ENCODE measurements at regions not wholly inside any gene's neighbourhood (a gene's known extent, or its start where the extent isn't known, plus 50 kb on each side); places are given as distances from the start of the nearest gene placed in this dataset.

DNA sequence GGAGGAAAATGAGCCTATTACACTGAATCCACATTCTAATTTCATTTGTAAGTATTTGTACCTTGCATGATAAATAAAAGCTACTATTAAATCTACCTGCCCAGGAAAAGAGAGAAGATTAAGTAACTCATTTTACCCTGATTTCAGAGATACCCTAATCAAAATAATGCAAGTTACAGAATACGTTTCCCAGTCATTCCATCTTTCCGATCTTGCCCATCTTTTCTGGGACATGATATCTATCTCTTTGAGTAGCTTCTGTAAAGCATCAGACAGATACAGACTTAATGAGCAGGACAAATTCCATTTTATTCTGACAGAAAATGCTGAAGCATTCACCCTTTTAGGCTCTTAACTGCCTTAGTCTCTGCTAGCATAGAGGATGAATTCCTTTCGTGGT is 56.6 kb downstream of the SPRY2 start:
- DNase-seq (ENCODE audit: low read depth, low spot score) = no peak

DNA sequence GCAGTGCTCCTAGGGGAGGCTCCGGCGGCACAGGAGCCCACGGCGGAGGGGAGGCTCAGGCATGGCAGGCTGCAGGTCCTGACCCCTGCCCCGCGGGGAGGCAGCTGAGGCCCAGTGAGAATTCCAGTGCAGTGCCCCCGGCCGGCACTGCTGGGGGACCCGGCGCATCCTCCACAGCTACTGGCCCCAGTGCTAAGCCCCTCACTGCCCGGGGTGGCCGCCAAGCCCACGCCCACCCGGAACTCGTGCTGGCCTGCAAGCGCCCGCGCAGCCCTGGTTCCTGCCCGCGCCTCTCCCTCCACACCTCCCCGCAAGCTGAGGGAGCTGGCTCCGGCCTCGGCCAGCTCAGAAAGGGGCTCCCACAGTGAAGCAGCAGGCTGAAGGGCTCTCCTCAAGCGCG is 62.2 kb downstream of the SPRY2 start:
- DNase-seq (ENCODE audit: low read depth, low spot score) = no peak

- DNase-seq (ENCODE audit: low read depth, low spot score) = no peak
These were observed 64.3 kb downstream of the SPRY2 start for GRCh38 chr13:80276371-80277289.

DNA sequence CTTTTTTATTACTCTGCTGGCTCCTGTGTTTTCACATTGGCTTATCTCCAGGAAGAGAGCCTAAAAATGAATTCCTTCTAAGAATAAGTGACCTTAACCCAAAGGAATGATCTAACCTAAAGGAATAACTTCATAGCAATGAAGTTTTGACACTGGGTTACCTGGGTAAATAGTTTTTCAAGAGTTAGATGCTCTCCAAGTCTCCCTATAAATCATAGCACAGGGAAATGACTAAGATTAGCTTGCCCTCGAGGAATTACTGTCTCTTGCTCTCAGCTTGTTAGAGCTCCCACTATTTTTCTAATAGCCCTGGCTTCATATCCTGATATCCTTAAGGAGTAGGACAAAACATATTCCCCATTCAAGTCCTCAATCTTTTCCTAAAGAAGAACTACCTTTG is 66.3 kb downstream of the SPRY2 start:
- no peak for DNase-seq (ENCODE audit: low read depth, low spot score)

DNA sequence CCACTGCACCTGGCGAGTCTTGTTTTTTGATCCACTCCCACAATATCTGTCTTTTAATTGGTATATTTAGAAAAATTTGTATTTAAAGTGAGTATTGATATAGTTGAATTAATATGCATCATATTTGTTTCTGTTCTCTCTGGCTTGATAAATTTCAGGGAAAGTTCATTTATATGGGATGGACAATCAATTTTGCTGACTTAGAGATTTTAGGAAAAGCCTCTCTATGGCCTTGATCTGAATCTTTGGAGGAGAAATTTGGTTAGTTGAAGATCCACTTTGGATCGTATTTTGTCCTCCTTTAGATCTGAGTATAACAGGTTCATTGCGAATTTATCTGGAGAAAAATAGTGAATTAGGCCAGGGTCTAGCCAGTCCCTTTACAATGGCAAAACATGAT is 67.2 kb downstream of the SPRY2 start:
- no peak for DNase-seq (ENCODE audit: low read depth, low spot score)

DNA sequence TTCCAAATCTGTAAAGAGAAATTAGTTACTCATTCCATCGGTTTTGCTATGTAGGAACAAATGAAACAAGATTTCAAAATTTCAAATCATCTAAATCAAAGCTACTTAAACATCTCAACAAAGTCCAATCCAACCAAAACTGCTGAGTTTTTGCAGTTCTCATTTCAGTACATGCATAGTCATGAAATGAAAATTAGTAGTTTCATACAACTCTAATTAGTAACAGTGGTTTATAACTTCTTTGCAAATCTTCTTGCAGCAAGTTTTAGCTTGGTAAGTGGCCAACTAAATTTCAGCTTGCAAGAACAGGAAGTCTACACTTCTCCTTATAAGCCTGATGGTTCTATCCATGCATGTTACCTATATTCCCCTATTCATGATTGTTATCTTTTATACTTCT is 75.6 kb downstream of the SPRY2 start:
- DNase-seq (ENCODE audit: low read depth, low spot score) = no peak

GRCh38 chr13:80263745-80264513 is 77.0 kb downstream of the SPRY2 start:
- DNase-seq (ENCODE audit: low read depth, low spot score) = no peak

DNA sequence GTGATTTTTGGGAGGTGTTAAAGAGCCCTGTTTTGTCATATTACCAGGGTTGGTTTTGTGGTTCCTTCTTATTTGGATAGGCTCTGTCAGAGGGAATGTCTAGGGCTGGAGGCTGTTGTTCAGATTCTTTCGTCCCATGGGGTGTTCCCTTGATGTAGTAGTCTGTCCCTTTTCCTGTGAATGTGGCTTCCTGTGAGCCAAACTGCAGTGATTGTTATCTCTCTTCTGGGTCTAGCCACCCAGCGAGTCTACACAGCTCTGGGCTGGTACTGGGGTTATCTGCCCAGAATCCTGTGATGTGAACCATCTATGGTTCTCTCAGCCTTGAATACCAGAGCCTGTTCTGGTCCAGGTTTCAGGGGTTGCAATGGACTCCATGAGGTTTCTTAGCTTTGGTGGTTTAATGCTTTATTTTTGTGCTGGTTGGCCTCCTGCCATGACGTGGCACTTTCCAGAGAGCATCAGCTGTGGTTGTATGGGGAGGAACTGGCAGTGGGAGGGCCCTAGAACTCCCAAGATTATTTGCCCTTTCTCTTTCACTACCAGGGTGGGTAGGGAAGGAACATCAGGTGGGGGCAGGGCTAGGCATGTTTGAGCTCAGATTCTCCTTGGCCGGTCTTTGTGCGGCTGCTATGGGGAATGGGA is 78.8 kb downstream of the SPRY2 start:
- DNase-seq (ENCODE audit: low read depth, low spot score) = no peak

DNA sequence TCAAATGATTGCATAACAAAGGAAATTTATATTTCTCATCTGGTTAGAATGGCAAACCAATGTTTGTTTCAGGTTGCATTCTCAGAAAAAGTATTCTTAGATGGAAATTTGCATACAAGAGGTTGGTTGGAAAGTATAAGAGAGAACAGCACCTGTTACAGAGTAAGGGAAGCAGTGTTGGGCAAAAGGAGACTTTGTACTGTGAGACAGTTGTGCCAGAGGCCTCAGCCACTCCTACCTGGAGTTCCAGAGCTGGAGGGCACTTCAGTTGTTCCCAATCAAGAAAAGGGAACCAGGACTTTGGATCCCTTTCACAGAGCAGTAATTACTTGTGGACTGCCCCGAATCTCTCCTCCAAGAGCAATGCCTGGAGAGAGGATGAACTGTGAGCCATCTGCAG is 81.8 kb downstream of the SPRY2 start:
- no peak for DNase-seq (ENCODE audit: low read depth, low spot score)

GRCh38 chr13:80256352-80256932 is 84.5 kb downstream of the SPRY2 start:
- DNase-seq (ENCODE audit: low read depth, low spot score) = no peak

- DNase-seq (ENCODE audit: low read depth, low spot score) = no peak
These were observed 85.0 kb downstream of the SPRY2 start for GRCh38 chr13:80255946-80256345.

DNA sequence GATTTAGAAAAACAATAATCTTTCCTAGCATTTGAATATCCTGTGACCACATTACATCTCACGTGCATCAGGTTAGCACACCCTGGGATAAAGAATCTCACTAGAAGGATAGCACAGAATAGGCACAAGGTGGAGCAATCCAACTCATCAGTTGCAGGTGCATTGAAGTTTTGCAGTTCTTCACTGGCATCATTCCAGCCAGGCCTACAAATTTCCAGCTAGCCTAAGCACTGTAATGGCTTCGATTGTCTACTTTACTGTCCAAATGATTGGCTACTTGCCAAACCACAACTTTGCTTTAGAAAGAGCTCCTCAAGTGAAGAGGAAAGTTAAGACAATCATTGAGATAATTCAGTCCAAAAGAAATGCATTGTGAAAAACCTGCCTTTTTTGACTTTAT is 89.5 kb downstream of the SPRY2 start:
- DNase-seq (ENCODE audit: low read depth, low spot score) = peak; percentile 28

GRCh38 chr13:80250213-80250810 is 90.6 kb downstream of the SPRY2 start:
- DNase-seq (ENCODE audit: low read depth, low spot score) = no peak

DNA sequence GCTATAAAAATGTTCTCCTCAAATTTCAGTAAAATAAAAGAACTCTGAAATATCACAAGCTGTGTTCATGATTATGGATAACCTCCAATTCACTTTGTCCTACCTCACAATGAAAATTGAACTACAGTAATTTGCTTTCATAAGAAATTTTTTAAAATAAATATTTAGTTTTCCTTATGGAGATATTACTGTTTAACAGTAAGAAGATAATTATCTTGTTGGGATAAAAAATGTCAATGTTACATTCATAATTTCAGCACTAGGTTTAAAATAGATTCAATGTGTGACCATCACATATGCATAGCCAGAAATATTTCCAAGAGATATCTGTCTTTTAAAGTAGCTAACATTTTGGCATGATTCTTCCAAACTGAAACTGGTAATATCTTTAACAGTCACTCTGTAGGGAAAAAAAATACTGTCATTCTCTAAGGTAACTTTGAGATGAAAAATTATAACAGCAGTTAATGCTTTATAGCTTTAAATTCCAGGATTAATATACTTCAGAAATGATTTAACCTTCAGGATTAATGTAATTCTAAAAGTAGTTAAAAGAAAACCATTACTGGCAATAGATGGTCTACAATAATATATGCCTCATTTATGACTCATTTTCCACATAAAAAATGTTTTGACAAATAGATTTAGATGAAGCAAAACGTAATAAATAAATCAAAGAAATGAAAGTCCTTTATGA is 91.3 kb downstream of the SPRY2 start:
- no peak for DNase-seq (ENCODE audit: low read depth, low spot score)

GRCh38 chr13:80245162-80245733 is 95.7 kb downstream of the SPRY2 start:
- no peak for DNase-seq (ENCODE audit: low read depth, low spot score)

GRCh38 chr13:80244574-80244973 is 96.4 kb downstream of the SPRY2 start:
- DNase-seq (ENCODE audit: low read depth, low spot score) = no peak

GRCh38 chr13:80242728-80243427 is 98.0 kb downstream of the SPRY2 start:
- DNase-seq (ENCODE audit: low read depth, low spot score) = no peak

GRCh38 chr13:80239571-80240255 is 101.2 kb downstream of the SPRY2 start:
- no peak for DNase-seq (ENCODE audit: low read depth, low spot score)

GRCh38 chr13:80239116-80239515 is 101.8 kb downstream of the SPRY2 start:
- DNase-seq (ENCODE audit: low read depth, low spot score) = no peak

Measured in smooth muscle cell of the brain vasculature (primary cell).